Activated CD8-positive, alpha-beta T cell treated with anti-CD3 and anti-CD28 coated beads for 36 hours (primary cell): ENCODE measurements at regions not wholly inside any gene's neighbourhood (a gene's known extent, or its start where the extent isn't known, plus 50 kb on each side); places are given as distances from the start of the nearest gene placed in this dataset.

ENCODE experiments used
- ATAC-seq: fragments of 200-7000 bp; cut with Tn5 transposase; one replicate; pipeline ENCODE4 v1.10.0; 2021; ENCODE audit warnings: mild to moderate bottlenecking, moderate library complexity
- CTCF ChIA-PET: fragments of 350-600 bp; sonication (Branson Sonifier 250); formaldehyde crosslinking; loops from one replicate; lab custom pipeline; 2021; ENCODE audit warnings: antibody characterized with exemption; lab: Charles Lee
- POLR2A ChIA-PET: fragments of 350-600 bp; sonication (Branson Sonifier 250); formaldehyde crosslinking; loops from one replicate; lab custom pipeline; 2021; ENCODE audit warnings: antibody characterized with exemption; lab: Charles Lee
- DNase-seq: peaks from one replicate; pipeline ENCODE4 v3.0.0-alpha.2; 2020
- H3K27ac Mint-ChIP-seq: one replicate; pipeline ENCODE4 v1.8.0; 2021; ENCODE audit warnings: mild to moderate bottlenecking, mixed read lengths
- H3K27me3 Mint-ChIP-seq: one replicate; pipeline ENCODE4 v1.8.0; 2021; ENCODE audit warnings: mixed read lengths
- H3K36me3 Mint-ChIP-seq: one replicate; pipeline ENCODE4 v1.8.0; 2021; ENCODE audit warnings: low read depth, mixed read lengths
- H3K4me1 Mint-ChIP-seq: one replicate; pipeline ENCODE4 v1.8.0; 2021; ENCODE audit warnings: low read depth, mixed read lengths
- H3K4me3 Mint-ChIP-seq: one replicate; pipeline ENCODE4 v1.8.0; 2021; ENCODE audit warnings: mild to moderate bottlenecking, moderate library complexity, mixed read lengths
- H3K9me3 Mint-ChIP-seq: one replicate; pipeline ENCODE4 v1.8.0; 2021; ENCODE audit warnings: mixed read lengths
- intact Hi-C: fragments of 100-400 bp; cut with micrococcal nuclease; formaldehyde crosslinking; loops from one replicate; pipeline ENCODE4 v1.10.0; 2022
- TF ChIP-seq, protein P1 (sequence below): fragments of 200-600 bp; IDR thresholded peaks from one replicate; pipeline ENCODE4 v1.8.0; 2022; ENCODE audit warnings: antibody characterized with exemption, mild to moderate bottlenecking

DNA sequence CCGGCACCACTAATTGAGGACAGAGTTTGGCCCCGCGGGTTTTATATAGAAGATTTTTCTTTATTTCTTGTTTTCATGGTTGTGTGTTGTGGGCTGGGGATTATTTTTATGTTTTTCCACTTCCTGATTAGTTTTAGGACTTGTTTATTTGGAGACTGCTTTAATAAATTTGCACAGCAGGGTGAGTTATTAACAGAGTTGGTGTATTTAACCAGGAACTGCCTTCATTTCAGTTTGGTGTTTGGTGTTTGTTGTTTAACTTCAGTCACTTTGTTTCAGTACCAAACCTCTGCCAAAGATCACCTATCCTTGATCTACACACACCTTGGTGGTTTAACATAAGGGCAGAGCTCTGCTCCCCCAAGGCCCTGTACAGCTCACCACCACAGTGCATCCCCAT lies 103.5 kb upstream of the LMO4 start:
- H3K27ac Mint-ChIP-seq: no peak overlapping the region
- POLR2A ChIA-PET: no interaction called here

DNA sequence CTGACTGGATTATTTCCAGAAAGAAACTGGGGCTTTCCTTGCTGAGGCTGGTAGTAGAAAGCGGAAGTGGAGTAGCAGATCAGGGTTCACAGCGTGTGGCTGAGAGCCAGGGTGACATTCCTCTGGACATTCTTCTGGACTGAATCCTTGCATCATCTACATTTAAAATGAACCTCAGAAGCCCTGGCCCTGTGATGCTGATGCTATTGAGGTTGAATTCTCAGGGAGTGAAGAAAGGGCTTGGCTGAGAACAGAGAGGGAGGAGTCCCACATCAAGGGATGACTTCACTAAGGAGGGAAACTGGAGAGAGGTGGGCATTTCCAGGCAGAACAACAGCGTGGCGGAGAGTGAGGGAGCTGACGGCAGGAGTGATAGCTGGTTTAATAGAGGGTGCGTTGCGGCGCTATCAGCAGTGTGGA lies 102.3 kb upstream of the LMO4 start:
- TF ChIP-seq, protein P1, sequence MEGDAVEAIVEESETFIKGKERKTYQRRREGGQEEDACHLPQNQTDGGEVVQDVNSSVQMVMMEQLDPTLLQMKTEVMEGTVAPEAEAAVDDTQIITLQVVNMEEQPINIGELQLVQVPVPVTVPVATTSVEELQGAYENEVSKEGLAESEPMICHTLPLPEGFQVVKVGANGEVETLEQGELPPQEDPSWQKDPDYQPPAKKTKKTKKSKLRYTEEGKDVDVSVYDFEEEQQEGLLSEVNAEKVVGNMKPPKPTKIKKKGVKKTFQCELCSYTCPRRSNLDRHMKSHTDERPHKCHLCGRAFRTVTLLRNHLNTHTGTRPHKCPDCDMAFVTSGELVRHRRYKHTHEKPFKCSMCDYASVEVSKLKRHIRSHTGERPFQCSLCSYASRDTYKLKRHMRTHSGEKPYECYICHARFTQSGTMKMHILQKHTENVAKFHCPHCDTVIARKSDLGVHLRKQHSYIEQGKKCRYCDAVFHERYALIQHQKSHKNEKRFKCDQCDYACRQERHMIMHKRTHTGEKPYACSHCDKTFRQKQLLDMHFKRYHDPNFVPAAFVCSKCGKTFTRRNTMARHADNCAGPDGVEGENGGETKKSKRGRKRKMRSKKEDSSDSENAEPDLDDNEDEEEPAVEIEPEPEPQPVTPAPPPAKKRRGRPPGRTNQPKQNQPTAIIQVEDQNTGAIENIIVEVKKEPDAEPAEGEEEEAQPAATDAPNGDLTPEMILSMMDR: no peak
- ATAC-seq: no peak
- Mint-ChIP-seq H3K27me3 (no peaks in the 10 kb centered on the region), H3K4me3 (no peak overlapping the region), H3K36me3 (no peaks in the 10 kb centered on the region), H3K9me3 (peaks cover 1% of the 10 kb centered on the region), H3K27ac (no peak overlapping the region), H3K4me1 (no peaks in the 10 kb centered on the region)
- DNase-seq: no peak
- intact Hi-C loops: no loop called here
- POLR2A ChIA-PET: no interaction called here
- CTCF ChIA-PET: no interaction called here

More for the DNA sequence above, 103.5 kb upstream of the LMO4 start:
- no peaks in the 10 kb centered on the region for H3K36me3 Mint-ChIP-seq
- no peak for DNase-seq
- ATAC-seq: no peak
- H3K27me3 Mint-ChIP-seq: no peaks in the 10 kb centered on the region
- TF ChIP-seq, protein P1: no peak
- peaks cover 1% of the 10 kb centered on the region for H3K9me3 Mint-ChIP-seq
- H3K4me1 Mint-ChIP-seq: no peaks in the 10 kb centered on the region
- CTCF ChIA-PET: no interaction called here
- no peak overlapping the region for H3K4me3 Mint-ChIP-seq
- intact Hi-C loops: no loop called here

DNA sequence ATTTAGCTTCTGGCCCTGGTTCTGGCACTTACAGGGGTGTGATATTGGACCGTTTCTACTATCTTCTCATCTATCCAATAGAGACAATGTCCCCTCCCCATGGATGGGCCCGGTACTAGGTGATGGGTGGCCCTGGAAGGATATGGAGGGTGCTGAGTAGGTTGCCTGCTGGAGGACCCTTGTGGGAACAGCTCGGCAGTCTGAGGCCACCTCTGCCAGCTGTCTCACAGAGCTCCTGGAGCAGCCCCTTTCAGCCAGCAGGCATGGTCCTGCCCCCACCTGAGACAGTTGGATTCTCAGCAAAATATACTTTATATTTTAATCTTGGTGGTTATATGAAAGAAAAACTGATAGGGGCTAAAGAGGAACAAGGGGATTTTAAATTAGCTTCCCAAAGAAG lies 101.0 kb upstream of the LMO4 start:
- Mint-ChIP-seq H3K9me3 (peaks cover 1% of the 10 kb centered on the region), H3K36me3 (no peaks in the 10 kb centered on the region), H3K27me3 (no peaks in the 10 kb centered on the region), H3K4me3 (no peak overlapping the region), H3K4me1 (no peaks in the 10 kb centered on the region), H3K27ac (no peak overlapping the region)
- ATAC-seq (no peak), DNase-seq (no peak)
- TF ChIP-seq, protein P1: no peak
- ChIA-PET POLR2A (no interaction called here), CTCF (no interaction called here)
- intact Hi-C loops: no loop called here

DNA sequence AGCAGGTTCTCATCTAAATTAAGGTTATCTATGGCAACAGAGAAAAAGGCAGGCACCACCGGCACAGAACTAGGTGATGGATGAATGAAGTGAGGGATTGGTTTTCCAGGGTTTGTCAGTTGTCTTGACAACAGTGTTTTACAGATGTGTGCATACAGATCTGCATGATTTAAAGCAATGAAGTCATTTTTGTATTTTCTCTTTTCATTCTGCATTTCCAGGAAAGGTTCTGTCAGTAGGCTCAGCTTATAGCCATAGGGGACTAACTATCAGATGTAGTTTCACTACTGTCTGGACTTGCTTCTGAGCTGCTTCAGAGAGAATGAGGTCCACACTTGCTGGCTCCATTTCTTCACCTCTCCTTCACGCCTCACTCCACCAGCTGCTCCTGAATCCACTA lies 98.2 kb upstream of the LMO4 start:
- POLR2A ChIA-PET: interaction anchor here (0.6 kb wide), 1 partner anchor 115 kb away, joined by 4 read pairs; no protein-coding TSS in a partner anchor
- TF ChIP-seq, protein P1: no peak
- H3K36me3 Mint-ChIP-seq: no peaks in the 10 kb centered on the region
- no peak overlapping the region for H3K4me3 Mint-ChIP-seq
- DNase-seq (no peak), ATAC-seq (no peak)
- no peak overlapping the region for H3K27ac Mint-ChIP-seq
- no peaks in the 10 kb centered on the region for H3K4me1 Mint-ChIP-seq
- peaks cover 6% of the 10 kb centered on the region for H3K27me3 Mint-ChIP-seq
- intact Hi-C loops: no loop called here
- H3K9me3 Mint-ChIP-seq: no peaks in the 10 kb centered on the region
- CTCF ChIA-PET: interaction anchor here (1.0 kb wide), 1 partner anchor 10 kb away, joined by 4 read pairs; no protein-coding TSS in a partner anchor

DNA sequence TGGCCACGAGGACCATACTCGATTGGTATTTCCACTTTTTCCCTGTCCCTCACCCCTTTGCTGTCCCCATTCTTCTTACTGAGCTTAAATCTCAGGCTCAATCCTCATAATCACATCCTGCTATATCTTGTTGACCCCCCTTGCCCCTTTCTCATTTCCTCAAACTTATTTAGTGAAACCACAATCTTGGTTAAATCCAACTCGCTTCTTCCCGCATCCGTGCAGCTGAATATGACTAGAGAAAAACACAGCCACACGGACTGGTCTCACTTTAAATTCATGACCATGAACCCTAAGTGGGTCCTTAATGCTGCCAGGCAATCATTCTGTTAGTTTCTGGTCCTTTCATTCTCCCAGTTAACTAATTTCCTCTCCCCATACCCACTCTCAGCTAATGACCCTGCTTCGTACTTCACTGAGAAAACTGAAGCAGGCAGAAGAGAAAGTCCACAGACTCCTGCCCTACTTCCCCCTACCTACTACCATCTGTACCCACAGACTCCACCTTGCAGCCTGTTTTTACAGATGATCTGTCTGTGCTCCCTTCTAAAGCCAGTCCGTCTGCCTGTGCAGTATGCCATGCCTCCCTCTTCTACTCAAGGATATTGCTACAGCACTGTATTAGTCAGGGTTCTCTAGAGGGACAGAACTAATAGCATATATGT lies 96.8 kb upstream of the LMO4 start:
- no peak overlapping the region for H3K27ac Mint-ChIP-seq
- H3K4me1 Mint-ChIP-seq: no peaks in the 10 kb centered on the region
- CTCF ChIA-PET: no interaction called here
- peaks cover 6% of the 10 kb centered on the region for H3K27me3 Mint-ChIP-seq
- intact Hi-C loops: no loop called here
- no peak overlapping the region for H3K4me3 Mint-ChIP-seq
- TF ChIP-seq, protein P1: no peak
- ATAC-seq: no peak
- DNase-seq: no peak
- H3K36me3 Mint-ChIP-seq: no peaks in the 10 kb centered on the region
- H3K9me3 Mint-ChIP-seq: no peaks in the 10 kb centered on the region
- POLR2A ChIA-PET: no interaction called here
